Embryonic facial prominence (tissue), 1 donor: ENCODE measurements at regions not wholly inside any gene's neighbourhood (a gene's known extent, or its start where the extent isn't known, plus 50 kb on each side); places are given as distances from the start of the nearest gene placed in this dataset.
"Not testable (repeated sequence)": the region's sequence is repeated elsewhere in the genome, so short reads cannot be mapped to it uniquely, and the experiment has no call there.

ENCODE experiments used
- DNase-seq: peaks from one replicate; pipeline ENCODE4 v3.0.0-alpha.2; 2016; ENCODE audit errors: extremely low spot score

- DNase-seq, result no peak
Observed at GRCh38 chr2:84373391-84373790, 85.7 kb downstream of the SUCLG1 start.

GRCh38 chr2:84362541-84362940, 96.5 kb downstream of the SUCLG1 start:
- DNase-seq, result no peak

GRCh38 chr2:84338069-84338468, 121.0 kb downstream of the SUCLG1 start:
- no peak for DNase-seq

- DNase-seq, result no peak
Observed at GRCh38 chr2:84327645-84328249, 131.3 kb downstream of the SUCLG1 start.

- no peak for DNase-seq
Observed at GRCh38 chr2:84326831-84327432, 132.1 kb downstream of the SUCLG1 start.

- DNase-seq, result no peak
Observed at GRCh38 chr2:84323890-84324289, 135.2 kb downstream of the SUCLG1 start.

- DNase-seq, result no peak
Observed at GRCh38 chr2:84320940-84321339, 138.1 kb downstream of the SUCLG1 start.

GRCh38 chr2:84319581-84319980, 139.5 kb downstream of the SUCLG1 start:
- no peak for DNase-seq

GRCh38 chr2:84317135-84317534, 141.9 kb downstream of the SUCLG1 start:
- DNase-seq, result no peak

- peak; percentile 35 for DNase-seq
Observed at GRCh38 chr2:84314901-84315330, 144.2 kb downstream of the SUCLG1 start.

GRCh38 chr2:84314250-84314649, 144.8 kb downstream of the SUCLG1 start:
- DNase-seq, result no peak

- DNase-seq, result no peak
Observed at GRCh38 chr2:84309281-84309680, 149.8 kb downstream of the SUCLG1 start.

- no peak for DNase-seq
Observed at GRCh38 chr2:84306361-84306760, 152.7 kb downstream of the SUCLG1 start.

GRCh38 chr2:84302513-84303412, 156.3 kb downstream of the SUCLG1 start:
- peak; percentile 23 for DNase-seq

- no peak for DNase-seq
Observed at GRCh38 chr2:84301717-84302116, 157.4 kb downstream of the SUCLG1 start.

- DNase-seq, result no peak
Observed at GRCh38 chr2:84300696-84301029, 158.4 kb downstream of the SUCLG1 start.

- not testable (repeated sequence) for DNase-seq
Observed at GRCh38 chr2:84300001-84300695, 158.9 kb downstream of the SUCLG1 start.

GRCh38 chr2:84299211-84299775, 159.8 kb downstream of the SUCLG1 start:
- DNase-seq, result no peak

GRCh38 chr2:84297155-84297554, 161.9 kb downstream of the SUCLG1 start:
- no peak for DNase-seq

GRCh38 chr2:84293791-84294380, 165.2 kb downstream of the SUCLG1 start:
- no peak for DNase-seq

- no peak for DNase-seq
Observed at GRCh38 chr2:84292545-84292944, 166.5 kb downstream of the SUCLG1 start.

- no peak for DNase-seq
Observed at GRCh38 chr2:84290537-84290936, 168.5 kb downstream of the SUCLG1 start.
